ENCODE measurements at regions not wholly inside any gene's neighbourhood (a gene's known extent, or its start where the extent isn't known, plus 50 kb on each side); places are given as distances from the start of the nearest gene placed in this dataset.

DNA sequence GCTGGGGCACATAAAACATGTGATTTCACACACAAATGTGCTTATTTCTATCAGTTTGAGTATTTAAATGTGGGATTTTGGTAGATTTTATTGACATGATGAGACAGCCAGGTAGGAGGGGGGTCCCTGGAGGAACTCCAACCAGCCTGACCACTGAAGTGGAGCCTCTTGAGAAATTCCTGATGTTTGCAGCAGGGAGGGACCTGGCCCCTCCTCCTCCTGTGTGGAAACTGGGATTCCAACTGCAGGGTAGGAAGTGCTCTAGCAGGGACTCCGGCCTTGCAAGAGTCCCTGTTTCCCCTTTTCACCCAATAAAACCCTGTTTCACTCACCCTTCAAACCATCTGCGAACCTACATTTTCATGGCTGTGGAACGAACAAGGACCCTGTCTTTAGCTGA is 2224.0 kb upstream of the AGA start:
- TF ChIP-seq, protein P1, sequence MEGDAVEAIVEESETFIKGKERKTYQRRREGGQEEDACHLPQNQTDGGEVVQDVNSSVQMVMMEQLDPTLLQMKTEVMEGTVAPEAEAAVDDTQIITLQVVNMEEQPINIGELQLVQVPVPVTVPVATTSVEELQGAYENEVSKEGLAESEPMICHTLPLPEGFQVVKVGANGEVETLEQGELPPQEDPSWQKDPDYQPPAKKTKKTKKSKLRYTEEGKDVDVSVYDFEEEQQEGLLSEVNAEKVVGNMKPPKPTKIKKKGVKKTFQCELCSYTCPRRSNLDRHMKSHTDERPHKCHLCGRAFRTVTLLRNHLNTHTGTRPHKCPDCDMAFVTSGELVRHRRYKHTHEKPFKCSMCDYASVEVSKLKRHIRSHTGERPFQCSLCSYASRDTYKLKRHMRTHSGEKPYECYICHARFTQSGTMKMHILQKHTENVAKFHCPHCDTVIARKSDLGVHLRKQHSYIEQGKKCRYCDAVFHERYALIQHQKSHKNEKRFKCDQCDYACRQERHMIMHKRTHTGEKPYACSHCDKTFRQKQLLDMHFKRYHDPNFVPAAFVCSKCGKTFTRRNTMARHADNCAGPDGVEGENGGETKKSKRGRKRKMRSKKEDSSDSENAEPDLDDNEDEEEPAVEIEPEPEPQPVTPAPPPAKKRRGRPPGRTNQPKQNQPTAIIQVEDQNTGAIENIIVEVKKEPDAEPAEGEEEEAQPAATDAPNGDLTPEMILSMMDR (IDR thresholded peaks at IDR 0.05; ENCODE audit: low read length) = no peak
- no peak for TF ChIP-seq EZH2 (optimal IDR thresholded peaks at IDR 0.05; ENCODE audit: low read depth, low read length)
- no peak for TF ChIP-seq EZH2phosphoT487 (IDR thresholded peaks at IDR 0.05; ENCODE audit: low read length)

Data from MM.1S (cell line).